Mesodermal cell (in vitro differentiated cells): ENCODE measurements at regions not wholly inside any gene's neighbourhood (a gene's known extent, or its start where the extent isn't known, plus 50 kb on each side); places are given as distances from the start of the nearest gene placed in this dataset.

Experiments
- H3K27ac ChIP-seq: 2 replicates; pipeline ENCODE4 v1.7.0; 2013; ENCODE audit warnings: mild to moderate bottlenecking, low read depth, low read length, moderate library complexity; ENCODE audit not compliant: severe bottlenecking
- H3K36me3 ChIP-seq: 2 replicates; pipeline ENCODE4 v1.7.1; 2013; ENCODE audit warnings: mild to moderate bottlenecking, low read length, moderate library complexity; ENCODE audit not compliant: control insufficient read depth, insufficient read depth
- H3K4me1 ChIP-seq: one replicate; pipeline ENCODE4 v1.7.1; 2013; ENCODE audit warnings: mild to moderate bottlenecking, low read length; ENCODE audit not compliant: insufficient read depth, control insufficient read depth, poor library complexity, severe bottlenecking
- H3K4me3 ChIP-seq: 2 replicates; pipeline ENCODE4 v1.7.0; 2013; ENCODE audit warnings: low read length, control low read depth, mild to moderate bottlenecking; ENCODE audit not compliant: insufficient read depth, poor library complexity, severe bottlenecking; ENCODE audit errors: extremely low read depth
- H3K9me3 ChIP-seq: 2 replicates; pipeline ENCODE4 v1.7.1; 2013; ENCODE audit warnings: mild to moderate bottlenecking, low read length, moderate library complexity; ENCODE audit not compliant: control insufficient read depth
- WGBS, 2 experiments: methylation state at CpG; one replicate each; pipeline ENCODE4 v1.1.5; 2013; ENCODE audit warnings: missing lambda C conversion rate in 2 of 2; ENCODE audit not compliant: insufficient coverage in 2 of 2; 5-methylcytosine and 5-hydroxymethylcytosine counted together

GRCh38 chr7:156466272-156466671 is 174.3 kb upstream of the RNF32 start:
- Histone ChIP-seq H3K27ac (no peak overlapping the region), H3K9me3 (no peaks in the 10 kb centered on the region), H3K4me1 (no peaks in the 10 kb centered on the region), H3K4me3 (no peak overlapping the region), H3K36me3 (no peaks in the 10 kb centered on the region)
- 84 to 85% methylated on average over 8 to 13 of the region's 13 CpGs for WGBS, 2 experiments

- H3K4me1 ChIP-seq: no peaks in the 10 kb centered on the region
- no peaks in the 10 kb centered on the region for H3K9me3 ChIP-seq
- no peak overlapping the region for H3K4me3 ChIP-seq
- no peaks in the 10 kb centered on the region for H3K36me3 ChIP-seq
- no peak overlapping the region for H3K27ac ChIP-seq
- 83 to 89% methylated on average over 5 to 9 of the region's 10 CpGs for WGBS, 2 experiments
These were observed 175.4 kb upstream of the RNF32 start for GRCh38 chr7:156465186-156465585.

GRCh38 chr7:156464339-156464738 is 176.2 kb upstream of the RNF32 start:
- H3K36me3 ChIP-seq: no peaks in the 10 kb centered on the region
- H3K4me3 ChIP-seq: no peak overlapping the region
- H3K4me1 ChIP-seq: no peaks in the 10 kb centered on the region
- no peak overlapping the region for H3K27ac ChIP-seq
- H3K9me3 ChIP-seq: no peaks in the 10 kb centered on the region
- 84 to 90% methylated on average over 7 to 8 of the region's 10 CpGs for WGBS, 2 experiments

GRCh38 chr7:156463280-156463679 is 177.3 kb upstream of the RNF32 start:
- no peaks in the 10 kb centered on the region for H3K36me3 ChIP-seq
- no peaks in the 10 kb centered on the region for H3K9me3 ChIP-seq
- 69 to 70% methylated on average over 9 of the region's 9 CpGs for WGBS, 2 experiments
- no peak overlapping the region for H3K27ac ChIP-seq
- no peaks in the 10 kb centered on the region for H3K4me1 ChIP-seq
- H3K4me3 ChIP-seq: no peak overlapping the region

GRCh38 chr7:156461881-156462665 is 178.5 kb upstream of the RNF32 start:
- Histone ChIP-seq H3K9me3 (no peaks in the 10 kb centered on the region), H3K4me3 (no peak overlapping the region), H3K27ac (no peak overlapping the region), H3K4me1 (no peaks in the 10 kb centered on the region), H3K36me3 (no peaks in the 10 kb centered on the region)
- 87 to 89% methylated on average over 20 to 22 of the region's 22 CpGs for WGBS, 2 experiments

GRCh38 chr7:156460858-156461627 is 179.5 kb upstream of the RNF32 start:
- Histone ChIP-seq H3K27ac (no peak overlapping the region), H3K4me1 (no peaks in the 10 kb centered on the region)
- WGBS, 2 experiments: 76 to 87% methylated on average over 9 to 10 of the region's 12 CpGs

GRCh38 chr7:156459582-156459981 is 181.0 kb upstream of the RNF32 start:
- Histone ChIP-seq H3K36me3 (no peaks in the 10 kb centered on the region), H3K4me3 (no peak overlapping the region), H3K9me3 (no peaks in the 10 kb centered on the region), H3K27ac (no peak overlapping the region), H3K4me1 (no peaks in the 10 kb centered on the region)
- 87 to 89% methylated on average over 9 to 10 of the region's 13 CpGs for WGBS, 2 experiments

More at GRCh38 chr7:156460858-156461627, 179.5 kb upstream of the RNF32 start:
- Histone ChIP-seq H3K4me3 (no peak overlapping the region), H3K36me3 (no peaks in the 10 kb centered on the region), H3K9me3 (no peaks in the 10 kb centered on the region)

- Histone ChIP-seq H3K4me1 (no peaks in the 10 kb centered on the region), H3K36me3 (no peaks in the 10 kb centered on the region), H3K27ac (no peak overlapping the region), H3K9me3 (no peaks in the 10 kb centered on the region), H3K4me3 (no peak overlapping the region)
- WGBS, 2 experiments: 86% methylated on average over 1 of the region's 1 CpG; no CpG with 5 or more reads in 1 of the 2 experiments
These were observed 181.5 kb upstream of the RNF32 start for GRCh38 chr7:156459067-156459466.

- Histone ChIP-seq H3K4me3 (no peak overlapping the region), H3K9me3 (no peaks in the 10 kb centered on the region), H3K27ac (no peak overlapping the region), H3K36me3 (no peaks in the 10 kb centered on the region), H3K4me1 (no peaks in the 10 kb centered on the region)
- WGBS, 2 experiments: 85 to 96% methylated on average over 11 to 16 of the region's 16 CpGs
These were observed 182.6 kb upstream of the RNF32 start for GRCh38 chr7:156458011-156458410.

- Histone ChIP-seq H3K27ac (no peak overlapping the region), H3K36me3 (no peaks in the 10 kb centered on the region), H3K9me3 (no peaks in the 10 kb centered on the region), H3K4me1 (no peaks in the 10 kb centered on the region), H3K4me3 (no peak overlapping the region)
- WGBS, 2 experiments: 88 to 90% methylated on average over 9 to 11 of the region's 11 CpGs
These were observed 184.0 kb upstream of the RNF32 start for GRCh38 chr7:156456503-156457115.
